HCT116 (cell line): ENCODE measurements at regions not wholly inside any gene's neighbourhood (a gene's known extent, or its start where the extent isn't known, plus 50 kb on each side); places are given as distances from the start of the nearest gene placed in this dataset.

Source experiments
- ATAC-seq: fragments of 200-7000 bp; cut with Tn5 transposase; 2 replicates; pipeline ENCODE4 v1.9.1; 2020; ENCODE audit warnings: mild to moderate bottlenecking, moderate library complexity
- BruUV-seq: library from RNA; stranded (reverse); fragments of 400-500 nt; replicated peaks from 2 replicates; lab custom pipeline; 2021; lab: Mats Ljungman, UMichigan
- CTCF ChIA-PET: fragments of 300-600 bp; sonication (Branson Sonifier 250); formaldehyde crosslinking; loops from one replicate; lab custom pipeline; 2021; ENCODE audit warnings: antibody characterized with exemption; lab: Charles Lee
- POLR2A ChIA-PET: fragments of 300-600, 350-600 bp; sonication (Branson Sonifier 250); formaldehyde crosslinking; loops from one replicate; lab custom pipeline; 2021; ENCODE audit warnings: antibody characterized with exemption; lab: Charles Lee
- RAD21 ChIA-PET, 2 experiments: fragments of 300-600 bp; sonication (Branson Sonifier 250); formaldehyde crosslinking; loops; one replicate each; lab custom pipeline; 2023; ENCODE audit warnings: low total read pairs in 2 of 2; ENCODE audit not compliant: uncharacterized antibody in 2 of 2, unreplicated experiment in 2 of 2, low non-redundant PET in 1 of 2; lab: Charles Lee
- DNase-seq: peaks from one replicate; pipeline ENCODE4 v3.0.0-alpha.2; 2010; ENCODE audit warnings: low read depth, low spot score
- H2AFZ ChIP-seq: fragments of 200-600 bp; shearing (Covaris generic), sonication (generic); 2 replicates; pipeline ENCODE4 v1.6.1; 2017; ENCODE audit warnings: low read depth, mixed run types, mixed read lengths, antibody characterized with exemption, low read length; ENCODE audit not compliant: poor library complexity, severe bottlenecking
- H3K27ac ChIP-seq: 2 replicates; pipeline ENCODE4 v1.5.1; 2012; ENCODE audit warnings: low read depth, low read length
- H3K27me3 ChIP-seq: fragments of 200-600 bp; sonication (generic); 2 replicates; pipeline ENCODE4 v1.6.1; 2016; ENCODE audit warnings: mixed run types, low read length, mixed read lengths; ENCODE audit not compliant: insufficient read depth
- H3K36me3 ChIP-seq, 2 experiments: fragments of 200-500 bp in 1 of 2; fragments of 200-600 bp in 1 of 2; sonication (Bioruptor generic) in 1 of 2; sonication (generic) in 1 of 2; 2 replicates each; pipeline versions ENCODE4 v1.5.1 to v1.6.1; 2014 to 2016; ENCODE audit warnings: low read length in 2 of 2, inconsistent platforms in 1 of 2, mixed read lengths in 1 of 2, mixed run types in 1 of 2; ENCODE audit not compliant: insufficient read depth in 2 of 2, control insufficient read depth in 1 of 2
- H3K4me1 ChIP-seq, 2 experiments: fragments of 200-600 bp in 1 of 2; sonication (generic) in 1 of 2; 2 replicates each; pipeline versions ENCODE4 v1.5.1 to v1.6.1; 2012 to 2017; ENCODE audit warnings: low read length in 2 of 2, inconsistent platforms in 1 of 2, mild to moderate bottlenecking in 1 of 2, mixed read lengths in 1 of 2, mixed run types in 1 of 2, moderate library complexity in 1 of 2; ENCODE audit not compliant: insufficient read depth in 2 of 2, control insufficient read depth in 1 of 2
- H3K4me2 ChIP-seq: fragments of 200-600 bp; sonication (generic); 2 replicates; pipeline ENCODE4 v1.6.1; 2017; ENCODE audit warnings: mixed run types, low read length, mixed read lengths
- H3K4me3 ChIP-seq, 2 experiments: fragments of 200-600 bp in 1 of 2; sonication (generic) in 1 of 2; replicated peaks in 1 of 2; 2 replicates each; pipeline ENCODE4 v1.5.1; 2011 to 2016; ENCODE audit warnings: low read length in 2 of 2, control low read depth in 1 of 2, low read depth in 1 of 2, mild to moderate bottlenecking in 1 of 2, mixed read lengths in 1 of 2, mixed run types in 1 of 2
- H3K79me2 ChIP-seq: fragments of 200-600 bp; sonication (generic); 2 replicates; pipeline ENCODE4 v1.6.1; 2017; ENCODE audit warnings: mild to moderate bottlenecking, mixed run types, low read length, moderate library complexity, mixed read lengths; ENCODE audit not compliant: insufficient read depth
- H3K9ac ChIP-seq: fragments of 200-600 bp; sonication (generic); 2 replicates; pipeline ENCODE4 v1.6.1; 2016; ENCODE audit warnings: low read length, mixed read lengths
- H3K9me2 ChIP-seq: fragments of 200-600 bp; sonication (generic), shearing (Covaris generic); 2 replicates; pipeline ENCODE4 v1.6.1; 2017; ENCODE audit warnings: mixed run types, mild to moderate bottlenecking, moderate library complexity; ENCODE audit not compliant: insufficient read depth
- H3K9me3 ChIP-seq, 2 experiments: fragments of 200-500 bp in 1 of 2; fragments of 200-600 bp in 1 of 2; sonication (Bioruptor generic) in 1 of 2; sonication (generic) in 1 of 2; 2 replicates each; pipeline ENCODE4 v1.6.1; 2014 to 2017; ENCODE audit warnings: low read length in 2 of 2, mixed read lengths in 2 of 2, inconsistent platforms in 1 of 2, low read depth in 1 of 2, mild to moderate bottlenecking in 1 of 2, mixed run types in 1 of 2, moderate library complexity in 1 of 2; ENCODE audit not compliant: control insufficient read depth in 1 of 2, insufficient read depth in 1 of 2
- H4K20me1 ChIP-seq: fragments of 200-600 bp; sonication (generic), shearing (Covaris generic); 2 replicates; pipeline ENCODE4 v1.6.1; 2017; ENCODE audit warnings: mixed run types, mild to moderate bottlenecking, moderate library complexity; ENCODE audit not compliant: insufficient read depth
- CBX3 ChIP-seq: IDR thresholded peaks from 2 replicates; pipeline ENCODE4 v1.6.1; 2012; ENCODE audit warnings: low read depth
- CEBPB ChIP-seq: IDR thresholded peaks from 2 replicates; pipeline ENCODE4 v1.6.1; 2012; ENCODE audit warnings: low read depth
- EGR1 ChIP-seq: IDR thresholded peaks from 2 replicates; pipeline ENCODE4 v1.6.1; 2012; ENCODE audit warnings: low read depth
- EZH2 ChIP-seq: fragments of 200-600 bp; sonication (generic); IDR thresholded peaks from 2 replicates; pipeline ENCODE4 v1.6.1; 2017; ENCODE audit warnings: antibody characterized with exemption, mixed run types
- POLR2AphosphoS5 ChIP-seq: IDR thresholded peaks from 2 replicates; pipeline ENCODE4 v1.6.1; 2011; ENCODE audit warnings: mild to moderate bottlenecking, low read depth, low read length, moderate library complexity
- RAD21 ChIP-seq: IDR thresholded peaks from 2 replicates; pipeline ENCODE4 v1.6.1; 2012; ENCODE audit warnings: low read depth, mild to moderate bottlenecking
- SIN3A ChIP-seq: IDR thresholded peaks from 2 replicates; pipeline ENCODE4 v1.6.1; 2012; ENCODE audit warnings: low read depth
- SRF ChIP-seq: IDR thresholded peaks from 2 replicates; pipeline ENCODE4 v1.6.1; 2012; ENCODE audit warnings: low read depth
- ZFX ChIP-seq: fragments of 450-650 bp; IDR thresholded peaks from 2 replicates; pipeline ENCODE4 v1.6.1; 2017
- ZNF274 ChIP-seq: fragments of 200-500 bp; sonication (Bioruptor generic); IDR thresholded peaks from 2 replicates; pipeline ENCODE4 v1.6.1; 2014; ENCODE audit warnings: mild to moderate bottlenecking, low read depth, low read length, inconsistent platforms
- intact Hi-C: fragments of 100-400 bp; cut with micrococcal nuclease; formaldehyde crosslinking; loops from 2 replicates; pipeline ENCODE4 v1.10.0; 2022
- TF ChIP-seq, protein P1 (sequence below), 3 experiments: fragments of 200-600 bp in 1 of 3; sonication (generic) in 1 of 3; IDR thresholded peaks in 2 of 3; conservative IDR thresholded peaks in 1 of 3; 2 replicates each; pipeline ENCODE4 v1.5.1; 2012 to 2017; ENCODE audit warnings: low read depth in 2 of 3, low read length in 2 of 3, antibody characterized with exemption in 1 of 3, borderline replicate concordance in 1 of 3, control low read depth in 1 of 3, mild to moderate bottlenecking in 1 of 3, mixed read lengths in 1 of 3, mixed run types in 1 of 3, moderate library complexity in 1 of 3; ENCODE audit not compliant: insufficient read depth in 1 of 3
- TF ChIP-seq, protein P2 (sequence below): IDR thresholded peaks from 2 replicates; pipeline ENCODE4 v1.6.1; 2012
- TF ChIP-seq, protein P3 (sequence below): IDR thresholded peaks from 2 replicates; pipeline ENCODE4 v1.6.1; 2012; ENCODE audit warnings: low read depth
- TF ChIP-seq, protein P4 (sequence below): IDR thresholded peaks from 2 replicates; pipeline ENCODE4 v1.6.1; 2012
- TF ChIP-seq, protein P5 (sequence below): IDR thresholded peaks from 2 replicates; pipeline ENCODE4 v1.6.1; 2011; ENCODE audit warnings: mild to moderate bottlenecking, low read length, moderate library complexity; ENCODE audit not compliant: insufficient replicate concordance; ENCODE audit errors: extremely low read depth

DNA sequence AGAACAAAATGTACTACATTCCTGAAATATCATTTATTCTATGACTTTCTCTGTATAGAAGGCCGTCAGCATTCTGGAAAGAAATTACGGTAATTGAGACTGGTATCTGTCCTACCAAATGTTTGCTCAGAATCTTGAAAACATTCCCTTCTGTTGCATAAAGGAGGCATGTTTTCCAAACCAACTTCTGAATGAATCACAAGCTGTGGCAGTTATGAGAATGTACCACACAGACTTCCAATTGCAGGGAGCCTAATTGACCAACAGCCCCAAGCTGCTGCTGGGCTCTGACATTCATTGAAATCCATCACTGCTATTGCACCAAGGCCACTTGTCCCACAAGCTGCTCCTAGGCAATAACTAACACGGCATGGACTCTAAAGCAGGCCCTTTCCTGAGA lies 185.3 kb upstream of the CCDC196 start (continued):
- TF ChIP-seq, protein P1, sequence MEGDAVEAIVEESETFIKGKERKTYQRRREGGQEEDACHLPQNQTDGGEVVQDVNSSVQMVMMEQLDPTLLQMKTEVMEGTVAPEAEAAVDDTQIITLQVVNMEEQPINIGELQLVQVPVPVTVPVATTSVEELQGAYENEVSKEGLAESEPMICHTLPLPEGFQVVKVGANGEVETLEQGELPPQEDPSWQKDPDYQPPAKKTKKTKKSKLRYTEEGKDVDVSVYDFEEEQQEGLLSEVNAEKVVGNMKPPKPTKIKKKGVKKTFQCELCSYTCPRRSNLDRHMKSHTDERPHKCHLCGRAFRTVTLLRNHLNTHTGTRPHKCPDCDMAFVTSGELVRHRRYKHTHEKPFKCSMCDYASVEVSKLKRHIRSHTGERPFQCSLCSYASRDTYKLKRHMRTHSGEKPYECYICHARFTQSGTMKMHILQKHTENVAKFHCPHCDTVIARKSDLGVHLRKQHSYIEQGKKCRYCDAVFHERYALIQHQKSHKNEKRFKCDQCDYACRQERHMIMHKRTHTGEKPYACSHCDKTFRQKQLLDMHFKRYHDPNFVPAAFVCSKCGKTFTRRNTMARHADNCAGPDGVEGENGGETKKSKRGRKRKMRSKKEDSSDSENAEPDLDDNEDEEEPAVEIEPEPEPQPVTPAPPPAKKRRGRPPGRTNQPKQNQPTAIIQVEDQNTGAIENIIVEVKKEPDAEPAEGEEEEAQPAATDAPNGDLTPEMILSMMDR (IDR thresholded peaks at IDR 0.05 in 2 of 3, conservative IDR thresholded peaks at IDR 0.05 in 1 of 3; ENCODE audit: borderline replicate concordance in 1 of 3, insufficient read depth in 1 of 3, low read depth in 2 of 3, low read length in 2 of 3): no peak
- TF ChIP-seq SRF (no peak), ZFX (no peak)
- TF ChIP-seq, protein P2, sequence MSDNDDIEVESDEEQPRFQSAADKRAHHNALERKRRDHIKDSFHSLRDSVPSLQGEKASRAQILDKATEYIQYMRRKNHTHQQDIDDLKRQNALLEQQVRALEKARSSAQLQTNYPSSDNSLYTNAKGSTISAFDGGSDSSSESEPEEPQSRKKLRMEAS: no peak

DNA sequence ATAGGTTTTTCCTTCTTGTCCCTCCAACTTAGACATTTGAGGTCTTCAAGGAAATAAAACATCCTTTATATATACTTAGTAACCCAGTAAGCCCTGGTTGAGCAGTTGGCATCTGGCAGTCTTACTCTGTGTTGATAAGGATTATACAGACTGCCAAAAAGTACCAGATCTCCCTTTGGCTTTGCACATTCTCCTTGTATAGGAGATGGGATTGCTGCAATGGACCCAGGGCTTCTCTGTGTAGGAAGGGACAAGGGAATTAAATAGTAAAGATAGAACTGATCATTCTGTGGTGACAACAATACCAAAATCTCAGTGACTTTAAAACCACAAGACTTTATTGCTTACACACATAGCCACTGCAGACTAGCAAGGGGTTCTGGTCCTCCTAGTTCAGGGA lies 180.1 kb upstream of the CCDC196 start:
- RAD21 ChIA-PET: no interaction called here
- POLR2A ChIA-PET: no interaction called here
- Histone ChIP-seq H3K79me2 (no peaks in the 10 kb centered on the region), H3K36me3 (no peaks in the 10 kb centered on the region), H3K27me3 (no peaks in the 10 kb centered on the region), H3K9me3 (no peaks in the 10 kb centered on the region), H2AFZ (no peak overlapping the region), H3K4me1 (no peaks in the 10 kb centered on the region), H3K9ac (no peak overlapping the region), H3K27ac (no peak overlapping the region), H3K9me2 (no peaks in the 10 kb centered on the region), H4K20me1 (no peaks in the 10 kb centered on the region), H3K4me2 (no peak overlapping the region), H3K4me3 (no peak overlapping the region)
- intact Hi-C loops: no loop called here
- ATAC-seq: no peak
- CTCF ChIA-PET: no interaction called here
- BruUV-seq: no TSS peak
- no peak for DNase-seq
- TF ChIP-seq EGR1: no peak
- TF ChIP-seq ZFX: no peak
- no peak for TF ChIP-seq RAD21
- no peak for TF ChIP-seq POLR2AphosphoS5
- TF ChIP-seq, protein P3, sequence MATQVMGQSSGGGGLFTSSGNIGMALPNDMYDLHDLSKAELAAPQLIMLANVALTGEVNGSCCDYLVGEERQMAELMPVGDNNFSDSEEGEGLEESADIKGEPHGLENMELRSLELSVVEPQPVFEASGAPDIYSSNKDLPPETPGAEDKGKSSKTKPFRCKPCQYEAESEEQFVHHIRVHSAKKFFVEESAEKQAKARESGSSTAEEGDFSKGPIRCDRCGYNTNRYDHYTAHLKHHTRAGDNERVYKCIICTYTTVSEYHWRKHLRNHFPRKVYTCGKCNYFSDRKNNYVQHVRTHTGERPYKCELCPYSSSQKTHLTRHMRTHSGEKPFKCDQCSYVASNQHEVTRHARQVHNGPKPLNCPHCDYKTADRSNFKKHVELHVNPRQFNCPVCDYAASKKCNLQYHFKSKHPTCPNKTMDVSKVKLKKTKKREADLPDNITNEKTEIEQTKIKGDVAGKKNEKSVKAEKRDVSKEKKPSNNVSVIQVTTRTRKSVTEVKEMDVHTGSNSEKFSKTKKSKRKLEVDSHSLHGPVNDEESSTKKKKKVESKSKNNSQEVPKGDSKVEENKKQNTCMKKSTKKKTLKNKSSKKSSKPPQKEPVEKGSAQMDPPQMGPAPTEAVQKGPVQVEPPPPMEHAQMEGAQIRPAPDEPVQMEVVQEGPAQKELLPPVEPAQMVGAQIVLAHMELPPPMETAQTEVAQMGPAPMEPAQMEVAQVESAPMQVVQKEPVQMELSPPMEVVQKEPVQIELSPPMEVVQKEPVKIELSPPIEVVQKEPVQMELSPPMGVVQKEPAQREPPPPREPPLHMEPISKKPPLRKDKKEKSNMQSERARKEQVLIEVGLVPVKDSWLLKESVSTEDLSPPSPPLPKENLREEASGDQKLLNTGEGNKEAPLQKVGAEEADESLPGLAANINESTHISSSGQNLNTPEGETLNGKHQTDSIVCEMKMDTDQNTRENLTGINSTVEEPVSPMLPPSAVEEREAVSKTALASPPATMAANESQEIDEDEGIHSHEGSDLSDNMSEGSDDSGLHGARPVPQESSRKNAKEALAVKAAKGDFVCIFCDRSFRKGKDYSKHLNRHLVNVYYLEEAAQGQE: no peak
- TF ChIP-seq CBX3: no peak
- TF ChIP-seq, protein P4, sequence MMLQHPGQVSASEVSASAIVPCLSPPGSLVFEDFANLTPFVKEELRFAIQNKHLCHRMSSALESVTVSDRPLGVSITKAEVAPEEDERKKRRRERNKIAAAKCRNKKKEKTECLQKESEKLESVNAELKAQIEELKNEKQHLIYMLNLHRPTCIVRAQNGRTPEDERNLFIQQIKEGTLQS: no peak
- no peak for TF ChIP-seq SIN3A
- TF ChIP-seq CEBPB: no peak
- TF ChIP-seq ZNF274: no peak
- no peak for TF ChIP-seq EZH2
- TF ChIP-seq, protein P5, sequence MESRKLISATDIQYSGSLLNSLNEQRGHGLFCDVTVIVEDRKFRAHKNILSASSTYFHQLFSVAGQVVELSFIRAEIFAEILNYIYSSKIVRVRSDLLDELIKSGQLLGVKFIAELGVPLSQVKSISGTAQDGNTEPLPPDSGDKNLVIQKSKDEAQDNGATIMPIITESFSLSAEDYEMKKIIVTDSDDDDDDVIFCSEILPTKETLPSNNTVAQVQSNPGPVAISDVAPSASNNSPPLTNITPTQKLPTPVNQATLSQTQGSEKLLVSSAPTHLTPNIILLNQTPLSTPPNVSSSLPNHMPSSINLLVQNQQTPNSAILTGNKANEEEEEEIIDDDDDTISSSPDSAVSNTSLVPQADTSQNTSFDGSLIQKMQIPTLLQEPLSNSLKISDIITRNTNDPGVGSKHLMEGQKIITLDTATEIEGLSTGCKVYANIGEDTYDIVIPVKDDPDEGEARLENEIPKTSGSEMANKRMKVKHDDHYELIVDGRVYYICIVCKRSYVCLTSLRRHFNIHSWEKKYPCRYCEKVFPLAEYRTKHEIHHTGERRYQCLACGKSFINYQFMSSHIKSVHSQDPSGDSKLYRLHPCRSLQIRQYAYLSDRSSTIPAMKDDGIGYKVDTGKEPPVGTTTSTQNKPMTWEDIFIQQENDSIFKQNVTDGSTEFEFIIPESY: no peak
- TF ChIP-seq, protein P1 (IDR thresholded peaks at IDR 0.05 in 2 of 3, conservative IDR thresholded peaks at IDR 0.05 in 1 of 3; ENCODE audit: borderline replicate concordance in 1 of 3, insufficient read depth in 1 of 3, low read depth in 2 of 3, low read length in 2 of 3): no peak
- no peak for TF ChIP-seq SRF
